ENCODE measurements at regions not wholly inside any gene's neighbourhood (a gene's known extent, or its start where the extent isn't known, plus 50 kb on each side); places are given as distances from the start of the nearest gene placed in this dataset.

- no TSS peak for BruUV-seq (replicated peaks)
- ChIA-PET POLR2A (interaction anchor here (0.6 to 4.3 kb wide), 27 partner anchors 9 to 1736 kb away, joined by 3 to 38 read pairs (median 4); partner anchors contain the start of gene TBC1D9), CTCF (ENCODE audit: unreplicated experiment) (interaction anchor here (0.8 to 1.4 kb wide), 2 partner anchors 9 to 198 kb away, joined by 3 to 5 read pairs; no protein-coding TSS in a partner anchor)
These were observed 51.5 kb upstream of the TBC1D9 start for GRCh38 chr4:140807491-140808252.

GRCh38 chr4:140806163-140806562 lies 50.0 kb upstream of the TBC1D9 start:
- intact Hi-C loops (cut with micrococcal nuclease; ENCODE audit: unreplicated experiment) = loop anchor here (2.0 to 5.0 kb wide), 4 partner anchors 25 to 1249 kb away; partner anchors contain the start of genes SETD7 and TBC1D9
- BruUV-seq (replicated peaks) = no TSS peak
- H3K4me1 ChIP-seq (ENCODE audit: insufficient read depth, low read length, poor library complexity, severe bottlenecking) = peaks cover 96% of the 10 kb centered on the region
- TF ChIP-seq CTCF (conservative IDR thresholded peaks at IDR 0.05; ENCODE audit: low read length) = no peak
- TF ChIP-seq EZH2phosphoT487 (IDR thresholded peaks at IDR 0.05; ENCODE audit: borderline replicate concordance, low read depth, low read length) = no peak
- peak overlapping the region; percentile 67; the same call in 1 of the 2 replicates for H3K4me2 ChIP-seq (ENCODE audit: low read length)
- H3K9me3 ChIP-seq (ENCODE audit: low read length) = peaks cover 12% of the 10 kb centered on the region
- no peak for DNase-seq (ENCODE audit: low spot score)
- ChIA-PET CTCF (ENCODE audit: unreplicated experiment) (interaction anchor here (2.0 kb wide), 1 partner anchor 15 kb away, joined by 6 read pairs; no protein-coding TSS in a partner anchor), POLR2A (interaction anchor here (0.6 to 4.3 kb wide), 12 partner anchors 8 to 761 kb away, joined by 3 to 38 read pairs (median 5); partner anchors contain the start of gene TBC1D9)
- peak overlapping the region; percentile 98 for H3K27ac ChIP-seq (ENCODE audit: low read depth, low read length, poor library complexity, severe bottlenecking)
- H3K4me3 ChIP-seq (ENCODE audit: low read depth, low read length, poor library complexity, severe bottlenecking) = no peak overlapping the region
- H3K36me3 ChIP-seq (ENCODE audit: insufficient read depth, low read length) = peaks cover 9% of the 10 kb centered on the region; the same call in 1 of the 2 replicates
- H3K79me2 ChIP-seq (ENCODE audit: insufficient read depth, low read depth, low read length) = no peaks in the 10 kb centered on the region
- H4K20me1 ChIP-seq (ENCODE audit: insufficient read depth, low read length) = no peaks in the 10 kb centered on the region
- H2AFZ ChIP-seq (ENCODE audit: low read length) = peak overlapping the region; percentile 60; the same call in 1 of the 2 replicates
- no peaks in the 10 kb centered on the region for H3K9me2 ChIP-seq (ENCODE audit: insufficient read depth, low read length)

More at GRCh38 chr4:140807491-140808252, 51.5 kb upstream of the TBC1D9 start:
- Histone ChIP-seq H3K79me2 (ENCODE audit: insufficient read depth, low read depth, low read length) (no peaks in the 10 kb centered on the region), H2AFZ (ENCODE audit: low read length) (peak overlapping the region; percentile 60; the same call in 1 of the 2 replicates), H3K9me3 (ENCODE audit: low read length) (peaks cover 12% of the 10 kb centered on the region), H3K9me2 (ENCODE audit: insufficient read depth, low read length) (no peaks in the 10 kb centered on the region), H3K4me2 (ENCODE audit: low read length) (peak overlapping the region; percentile 67), H3K4me3 (ENCODE audit: low read depth, low read length, poor library complexity, severe bottlenecking) (peak overlapping the region; percentile 53), H3K27ac (ENCODE audit: low read depth, low read length, poor library complexity, severe bottlenecking) (peak overlapping the region; percentile 98), H3K36me3 (ENCODE audit: insufficient read depth, low read length) (peaks cover 9% of the 10 kb centered on the region; the same call in 1 of the 2 replicates), H4K20me1 (ENCODE audit: insufficient read depth, low read length) (no peaks in the 10 kb centered on the region), H3K4me1 (ENCODE audit: insufficient read depth, low read length, poor library complexity, severe bottlenecking) (peaks cover 91% of the 10 kb centered on the region)
- TF ChIP-seq EZH2phosphoT487 (IDR thresholded peaks at IDR 0.05; ENCODE audit: borderline replicate concordance, low read depth, low read length) = no peak
- TF ChIP-seq CTCF (conservative IDR thresholded peaks at IDR 0.05; ENCODE audit: low read length) = 0 out of 2 replicates have a peak, but pooled peaks have one; percentile 30
- DNase-seq (ENCODE audit: low spot score) = peak; percentile 91
- intact Hi-C loops (cut with micrococcal nuclease; ENCODE audit: unreplicated experiment) = loop anchor here (1.0 to 5.0 kb wide), 8 partner anchors 16 to 1250 kb away; partner anchors contain the start of genes SETD7 and TBC1D9

Data from OCI-LY7 (cell line).